ENCODE measurements at regions not wholly inside any gene's neighbourhood (a gene's known extent, or its start where the extent isn't known, plus 50 kb on each side); places are given as distances from the start of the nearest gene placed in this dataset.

DNA sequence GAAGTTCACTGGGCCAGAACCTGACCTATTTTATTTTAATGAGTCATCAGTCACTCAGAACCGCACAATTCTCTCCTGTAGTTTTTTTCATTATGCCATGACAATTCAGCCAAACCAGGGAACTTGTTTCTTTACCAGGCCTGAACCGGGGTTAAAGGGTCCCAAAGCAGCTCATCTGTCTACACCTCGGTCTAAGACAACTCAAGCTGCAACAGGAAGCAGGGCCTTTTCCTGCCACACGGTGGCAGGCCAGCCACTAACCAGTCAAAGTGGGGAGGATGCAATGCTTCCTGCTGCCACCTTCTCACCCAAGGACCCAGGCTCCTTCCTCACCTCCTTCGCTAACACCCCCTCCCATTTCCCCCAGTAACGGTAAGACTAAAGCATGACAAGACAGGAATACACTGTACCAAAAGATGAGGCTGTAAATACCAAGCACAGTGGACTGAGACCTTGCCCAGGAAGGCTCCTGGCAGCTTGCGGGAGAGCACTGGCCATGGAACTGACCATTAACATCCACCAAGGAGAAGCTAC, 56.7 kb upstream of the ACKR3 start:
- TF ChIP-seq GATA1 (IDR thresholded peaks at IDR 0.05; ENCODE audit: low read depth, low read length) (no peak), POLR2A (IDR thresholded peaks at IDR 0.05; ENCODE audit: low read length) (no peak)
- peak; percentile 10 to 33 for DNase-seq

DNA sequence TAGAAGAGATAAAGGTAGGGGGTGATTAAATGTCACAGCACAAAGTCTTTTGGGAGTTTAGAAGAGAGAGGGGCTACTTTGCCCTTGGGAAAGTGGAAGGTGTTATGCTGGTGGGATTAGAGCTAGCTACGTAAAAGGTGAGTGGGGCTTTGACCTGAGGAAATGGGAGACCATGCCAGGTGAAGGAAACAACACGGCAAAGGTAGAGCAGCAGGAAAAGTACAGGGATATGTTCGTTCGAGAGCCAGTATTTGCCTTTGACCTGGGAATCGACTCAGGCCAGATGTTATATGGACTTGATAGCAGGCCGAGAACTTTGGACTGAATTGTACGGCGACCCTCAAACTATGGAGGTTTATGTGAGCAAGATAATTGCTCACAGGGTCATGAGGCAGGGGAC, 55.7 kb upstream of the ACKR3 start:
- no peak for TF ChIP-seq POLR2A (IDR thresholded peaks at IDR 0.05; ENCODE audit: low read length)
- TF ChIP-seq GATA1 (IDR thresholded peaks at IDR 0.05; ENCODE audit: low read depth, low read length), result no peak
- no peak for DNase-seq

GRCh38 chr2:236516708-236517107, 52.9 kb upstream of the ACKR3 start:
- TF ChIP-seq POLR2A (IDR thresholded peaks at IDR 0.05; ENCODE audit: low read length) (no peak), GATA1 (IDR thresholded peaks at IDR 0.05; ENCODE audit: low read depth, low read length) (no peak)
- DNase-seq, result no peak

DNA sequence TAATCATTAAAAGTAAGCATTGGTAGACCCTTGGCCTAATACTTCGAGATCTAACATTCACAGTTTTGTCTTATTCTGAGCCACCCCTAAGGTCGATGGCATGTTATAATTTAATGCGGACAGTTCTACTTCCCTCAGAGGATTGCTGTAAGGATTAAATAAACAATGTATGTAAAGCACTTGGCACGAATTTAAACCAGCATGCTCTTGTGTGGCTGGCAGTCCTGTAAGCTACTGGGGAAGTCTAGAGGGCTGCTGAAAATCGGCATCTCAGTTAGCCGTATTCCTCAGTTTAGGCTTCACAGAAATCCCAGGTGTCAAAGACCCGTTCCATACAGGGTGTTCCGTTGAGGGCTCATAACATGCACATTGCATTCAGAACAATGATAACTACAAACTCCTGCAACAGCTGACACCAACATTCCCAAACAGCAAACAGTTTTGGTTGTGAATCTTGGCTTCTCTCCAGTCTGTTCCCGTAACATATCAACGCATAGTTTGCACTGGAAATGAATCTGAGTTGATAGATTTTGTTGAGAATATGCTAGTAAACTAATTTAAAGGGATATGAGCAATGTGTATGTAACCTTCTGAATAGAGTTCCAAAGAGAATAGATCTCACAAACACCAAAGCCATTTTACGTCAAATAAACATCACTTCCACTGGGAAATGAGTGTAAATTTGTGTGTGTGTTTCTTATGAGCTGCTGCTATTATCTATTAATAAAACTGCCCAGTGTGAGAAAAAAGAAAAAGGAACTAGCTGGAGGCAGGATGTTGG, 52.2 kb upstream of the ACKR3 start:
- DNase-seq, result no peak
- TF ChIP-seq GATA1 (IDR thresholded peaks at IDR 0.05; ENCODE audit: low read depth, low read length), result no peak
- no peak for TF ChIP-seq POLR2A (IDR thresholded peaks at IDR 0.05; ENCODE audit: low read length)
